Lung (tissue), 11 donors: ENCODE measurements at regions not wholly inside any gene's neighbourhood (a gene's known extent, or its start where the extent isn't known, plus 50 kb on each side); places are given as distances from the start of the nearest gene placed in this dataset.

ENCODE experiments used
- ATAC-seq: fragments of 200-7000 bp; cut with Tn5 transposase; one replicate; pipeline ENCODE4 v1.9.1; 2020; ENCODE audit warnings: moderate number of reproducible peaks; ENCODE audit not compliant: insufficient read depth, low FRiP score
- DNase-seq, 3 donors: peaks; one replicate each; pipeline ENCODE4 v3.0.0-alpha.2; 2013 to 2017
- H3K27ac ChIP-seq, 2 donors: one replicate each; pipeline ENCODE4 v1.5.1; 2013; ENCODE audit warnings: mild to moderate bottlenecking in 2 of 2, moderate library complexity in 2 of 2, control low read depth in 1 of 2, inconsistent platforms in 1 of 2, low read depth in 1 of 2, low read length in 1 of 2
- H3K27me3 ChIP-seq, 3 donors: one replicate each; pipeline ENCODE4 v1.5.1; 2013; ENCODE audit warnings: low read length in 2 of 3; ENCODE audit not compliant: control insufficient read depth in 3 of 3, insufficient read depth in 3 of 3
- H3K36me3 ChIP-seq, 4 donors: one replicate each; pipeline ENCODE4 v1.5.1; 2013; ENCODE audit warnings: low read length in 4 of 4, mild to moderate bottlenecking in 1 of 4, moderate library complexity in 1 of 4; ENCODE audit not compliant: control insufficient read depth in 4 of 4, insufficient read depth in 4 of 4
- H3K4me1 ChIP-seq, 5 donors: one replicate each; pipeline ENCODE4 v1.5.1; 2013; ENCODE audit warnings: low read length in 5 of 5, mild to moderate bottlenecking in 2 of 5, moderate library complexity in 1 of 5; ENCODE audit not compliant: control insufficient read depth in 5 of 5, insufficient read depth in 5 of 5
- H3K4me3 ChIP-seq: one replicate; pipeline ENCODE4 v1.5.1; 2013; ENCODE audit warnings: mild to moderate bottlenecking, control low read depth, moderate library complexity
- H3K9ac ChIP-seq, 2 donors: one replicate each; pipeline ENCODE4 v1.5.1; 2013; ENCODE audit warnings: low read length in 2 of 2, control low read depth in 1 of 2; ENCODE audit not compliant: insufficient read depth in 1 of 2
- H3K9me3 ChIP-seq, 4 donors: one replicate each; pipeline ENCODE4 v1.5.1; 2013; ENCODE audit warnings: low read length in 3 of 4, mild to moderate bottlenecking in 1 of 4, moderate library complexity in 1 of 4; ENCODE audit not compliant: control insufficient read depth in 4 of 4, insufficient read depth in 3 of 4
- CTCF ChIP-seq: IDR thresholded peaks from 2 replicates; pipeline ENCODE4 v1.5.1; 2012; ENCODE audit warnings: mild to moderate bottlenecking; ENCODE audit errors: control extremely low read depth, extremely low read depth
- WGBS, 2 donors: extraction: QIAGEN DNeasy Blood & Tissue Kit; methylation state at CpG; one replicate each; pipeline ENCODE4 v1.1.7; 2013; 5-methylcytosine and 5-hydroxymethylcytosine counted together
- donor health status: control.
- donor health status: control.
- donor health status: Bipolar disorder and iron deficiency.
- donor health status: healthy.
- donor health status: DM: yes; HTN: yes; CAD: no.

- peaks cover 0 to 6% (median 0%) of the 10 kb centered on the region in 3 donors for H3K27me3 ChIP-seq
- no peak overlapping the region for H3K4me3 ChIP-seq
- 62 to 65% methylated on average over 2 of the region's 2 CpGs for WGBS, 2 donors
- TF ChIP-seq CTCF, result no peak
- H3K36me3 ChIP-seq, result no peaks in the 10 kb centered on the region
- DNase-seq (no peak), ATAC-seq (no peak)
- H3K4me1 ChIP-seq, result no peaks in the 10 kb centered on the region
- H3K9me3 ChIP-seq, result peaks cover 0 to 2% (median 0%) of the 10 kb centered on the region in 4 donors
- H3K27ac ChIP-seq, result no peak overlapping the region
- no peak overlapping the region for H3K9ac ChIP-seq
Measured at GRCh38 chr20:21632735-21633053, 72.8 kb upstream of the PAX1 start.

- WGBS, 2 donors, result 81 to 86% methylated on average over 7 of the region's 7 CpGs
- peaks cover 0 to 2% (median 0%) of the 10 kb centered on the region in 4 donors for H3K9me3 ChIP-seq
- H3K27ac ChIP-seq, result no peak overlapping the region
- no peak for DNase-seq
- H3K4me3 ChIP-seq, result no peak overlapping the region
- no peak overlapping the region for H3K9ac ChIP-seq
- ATAC-seq, result no peak
- no peak for TF ChIP-seq CTCF
- no peaks in the 10 kb centered on the region for H3K4me1 ChIP-seq
- no peaks in the 10 kb centered on the region for H3K36me3 ChIP-seq
- peaks cover 0 to 6% (median 0%) of the 10 kb centered on the region in 3 donors for H3K27me3 ChIP-seq
Measured at GRCh38 chr20:21632031-21632734, 73.3 kb upstream of the PAX1 start.

- Histone ChIP-seq H3K36me3 (no peaks in the 10 kb centered on the region), H3K27me3 (peaks cover 3 to 6% (median 5%) of the 10 kb centered on the region in 3 donors), H3K4me1 (no peaks in the 10 kb centered on the region), H3K27ac (no peak overlapping the region), H3K9ac (no peak overlapping the region), H3K9me3 (peaks cover 0 to 5% (median 0%) of the 10 kb centered on the region in 4 donors), H3K4me3 (no peak overlapping the region)
- DNase-seq, result no peak
- 70 to 82% methylated on average over 4 of the region's 4 CpGs for WGBS, 2 donors
- no peak for ATAC-seq
- no peak for TF ChIP-seq CTCF
Measured at GRCh38 chr20:21628800-21629199, 76.7 kb upstream of the PAX1 start.

GRCh38 chr20:21623781-21624094 lies 81.7 kb upstream of the PAX1 start:
- Histone ChIP-seq H3K36me3 (no peaks in the 10 kb centered on the region), H3K27ac (no peak overlapping the region), H3K4me1 (no peaks in the 10 kb centered on the region), H3K9ac (no peak overlapping the region), H3K27me3 (peaks cover 2 to 5% (median 3%) of the 10 kb centered on the region in 3 donors), H3K9me3 (peaks cover 0 to 3% (median 0%) of the 10 kb centered on the region in 4 donors), H3K4me3 (no peak overlapping the region)
- 90 to 91% methylated on average over 1 of the region's 1 CpG for WGBS, 2 donors
- DNase-seq (no peak), ATAC-seq (no peak)
- TF ChIP-seq CTCF, result no peak
